Ovary (tissue), 3 donors: ENCODE measurements at regions not wholly inside any gene's neighbourhood (a gene's known extent, or its start where the extent isn't known, plus 50 kb on each side); places are given as distances from the start of the nearest gene placed in this dataset.

Experiments used
- POLR2A ChIP-seq: fragments of 450-650 bp; IDR thresholded peaks from one replicate; pipeline ENCODE4 v1.6.1; 2017; ENCODE audit warnings: antibody characterized with exemption, mild to moderate bottlenecking, moderate library complexity
- TF ChIP-seq, protein P1 (sequence below), 3 donors: fragments of 450-650 bp in 2 of 3; fragments of 200-600 bp in 1 of 3; IDR thresholded peaks; one replicate each; pipeline versions ENCODE4 v1.5.1 to v1.8.0; 2016 to 2022; ENCODE audit warnings: antibody characterized with exemption in 3 of 3, mild to moderate bottlenecking in 1 of 3
- donor health status: DM: no; HTN: no; CAD: no.

- TF ChIP-seq POLR2A = no peak
- TF ChIP-seq, protein P1, sequence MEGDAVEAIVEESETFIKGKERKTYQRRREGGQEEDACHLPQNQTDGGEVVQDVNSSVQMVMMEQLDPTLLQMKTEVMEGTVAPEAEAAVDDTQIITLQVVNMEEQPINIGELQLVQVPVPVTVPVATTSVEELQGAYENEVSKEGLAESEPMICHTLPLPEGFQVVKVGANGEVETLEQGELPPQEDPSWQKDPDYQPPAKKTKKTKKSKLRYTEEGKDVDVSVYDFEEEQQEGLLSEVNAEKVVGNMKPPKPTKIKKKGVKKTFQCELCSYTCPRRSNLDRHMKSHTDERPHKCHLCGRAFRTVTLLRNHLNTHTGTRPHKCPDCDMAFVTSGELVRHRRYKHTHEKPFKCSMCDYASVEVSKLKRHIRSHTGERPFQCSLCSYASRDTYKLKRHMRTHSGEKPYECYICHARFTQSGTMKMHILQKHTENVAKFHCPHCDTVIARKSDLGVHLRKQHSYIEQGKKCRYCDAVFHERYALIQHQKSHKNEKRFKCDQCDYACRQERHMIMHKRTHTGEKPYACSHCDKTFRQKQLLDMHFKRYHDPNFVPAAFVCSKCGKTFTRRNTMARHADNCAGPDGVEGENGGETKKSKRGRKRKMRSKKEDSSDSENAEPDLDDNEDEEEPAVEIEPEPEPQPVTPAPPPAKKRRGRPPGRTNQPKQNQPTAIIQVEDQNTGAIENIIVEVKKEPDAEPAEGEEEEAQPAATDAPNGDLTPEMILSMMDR (IDR thresholded peaks at IDR 0.05) = no peak
Observed at GRCh38 chr5:8048920-8049319, 180.0 kb downstream of the MTRR start.
